HG03060 (cell line): ENCODE measurements at regions not wholly inside any gene's neighbourhood (a gene's known extent, or its start where the extent isn't known, plus 50 kb on each side); places are given as distances from the start of the nearest gene placed in this dataset.

Experiments
- ATAC-seq: cut with Tn5 transposase; IDR thresholded peaks from one replicate; pipeline ENCODE4 v1.9.1; 2021; ENCODE audit warnings: low read depth, moderate number of reproducible peaks; ENCODE audit not compliant: unreplicated experiment

GRCh38 chr12:59927032-59927431 is 331.2 kb downstream of the SLC16A7 start:
- no peak for ATAC-seq

GRCh38 chr12:59928416-59928815 is 332.6 kb downstream of the SLC16A7 start:
- ATAC-seq: no peak

GRCh38 chr12:59929110-59929509 is 333.3 kb downstream of the SLC16A7 start:
- ATAC-seq: no peak

GRCh38 chr12:59934486-59934885 is 338.7 kb downstream of the SLC16A7 start:
- no peak for ATAC-seq

- ATAC-seq: no peak
Measured at GRCh38 chr12:59936534-59936933, 340.7 kb downstream of the SLC16A7 start.

- no peak for ATAC-seq
Measured at GRCh38 chr12:59937148-59937547, 341.3 kb downstream of the SLC16A7 start.

- ATAC-seq: no peak
Measured at GRCh38 chr12:59938190-59938962, 342.5 kb downstream of the SLC16A7 start.

- ATAC-seq: no peak
Measured at GRCh38 chr12:59940631-59941342, 345.0 kb downstream of the SLC16A7 start.

- no peak for ATAC-seq
Measured at GRCh38 chr12:59941461-59941860, 345.6 kb downstream of the SLC16A7 start.

- ATAC-seq: no peak
Measured at GRCh38 chr12:59944177-59944576, 348.3 kb downstream of the SLC16A7 start.

GRCh38 chr12:59946635-59947034 is 350.8 kb downstream of the SLC16A7 start:
- ATAC-seq: no peak

- ATAC-seq: no peak
Measured at GRCh38 chr12:59963546-59963945, 367.7 kb downstream of the SLC16A7 start.

- ATAC-seq: no peak
Measured at GRCh38 chr12:59972905-59973304, 377.1 kb downstream of the SLC16A7 start.

GRCh38 chr12:59973515-59973914 is 377.7 kb downstream of the SLC16A7 start:
- no peak for ATAC-seq

GRCh38 chr12:59977779-59978178 is 381.9 kb downstream of the SLC16A7 start:
- ATAC-seq: no peak

- no peak for ATAC-seq
Measured at GRCh38 chr12:59980476-59980875, 384.6 kb downstream of the SLC16A7 start.

- ATAC-seq: no peak
Measured at GRCh38 chr12:59999291-59999690, 403.5 kb downstream of the SLC16A7 start.

- ATAC-seq: no peak
Measured at GRCh38 chr12:60010486-60010885, 414.7 kb downstream of the SLC16A7 start.

- ATAC-seq: no peak
Measured at GRCh38 chr12:60012659-60013058, 416.8 kb downstream of the SLC16A7 start.

- no peak for ATAC-seq
Measured at GRCh38 chr12:60014436-60014835, 418.6 kb downstream of the SLC16A7 start.

GRCh38 chr12:60020068-60020467 is 424.2 kb downstream of the SLC16A7 start:
- ATAC-seq: no peak

- ATAC-seq: no peak
Measured at GRCh38 chr12:60021235-60021634, 425.4 kb downstream of the SLC16A7 start.
